ENCODE measurements at regions not wholly inside any gene's neighbourhood (a gene's known extent, or its start where the extent isn't known, plus 50 kb on each side); places are given as distances from the start of the nearest gene placed in this dataset.

DNA sequence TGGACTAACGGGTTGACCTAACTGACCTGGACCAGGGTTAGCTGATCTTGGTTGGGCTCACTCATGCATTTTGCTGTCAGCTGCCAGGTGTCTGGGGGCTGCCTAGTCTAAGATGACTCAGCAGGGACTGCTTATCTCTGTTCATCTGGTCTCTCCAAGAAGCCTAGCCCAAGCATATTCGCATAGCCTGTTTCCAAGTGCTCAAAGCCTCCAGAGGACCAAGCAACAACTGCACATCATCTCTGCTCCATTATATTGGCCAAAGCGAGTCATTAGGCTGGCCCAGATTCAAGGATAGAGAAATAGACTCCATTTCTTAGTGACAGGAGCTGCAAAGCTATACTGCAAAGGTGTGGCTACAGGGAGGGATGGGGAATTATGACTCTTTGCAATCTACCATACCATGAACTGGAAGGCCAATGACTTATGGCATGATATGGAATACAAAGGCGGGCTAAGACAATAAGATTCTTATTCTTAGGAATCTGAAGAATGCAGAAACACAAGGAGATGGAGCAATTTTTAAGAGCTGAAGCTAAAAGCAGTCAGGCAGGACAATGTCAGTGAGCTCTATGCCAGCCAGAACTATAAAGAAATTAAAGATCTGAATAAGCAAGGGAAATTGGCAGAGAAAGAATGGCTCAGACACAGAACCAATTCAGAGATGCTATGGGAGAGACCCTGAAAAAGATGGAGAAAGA is 194.6 kb upstream of the FSCB start:
- DNase-seq = no peak

DNA sequence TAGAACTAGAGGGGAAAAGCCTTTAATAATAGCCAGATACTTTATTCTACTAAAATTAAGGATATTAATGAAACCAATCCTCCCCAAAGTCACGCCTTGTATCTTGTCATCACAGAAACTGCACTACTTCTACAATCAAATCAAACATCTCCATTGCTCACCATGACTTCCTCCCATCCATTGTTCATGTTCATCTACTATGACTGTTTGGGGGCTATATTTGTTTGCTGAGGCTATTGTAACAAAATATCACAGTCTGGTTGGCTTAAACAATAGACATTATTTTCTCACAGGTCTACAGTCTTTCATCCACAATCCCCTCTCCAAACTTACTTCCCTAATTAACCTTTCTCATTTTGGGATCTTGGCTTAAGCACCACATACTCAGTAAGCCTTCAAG is 193.6 kb upstream of the FSCB start:
- no peak for DNase-seq

GRCh38 chr14:44700184-44700583 is 193.1 kb upstream of the FSCB start:
- DNase-seq = no peak

- DNase-seq = no peak
Observed at GRCh38 chr14:44699391-44699790, 192.3 kb upstream of the FSCB start.

GRCh38 chr14:44669496-44669895 is 162.4 kb upstream of the FSCB start:
- no peak for DNase-seq

- DNase-seq = no peak
Observed at GRCh38 chr14:44663136-44663535, 156.1 kb upstream of the FSCB start.

DNA sequence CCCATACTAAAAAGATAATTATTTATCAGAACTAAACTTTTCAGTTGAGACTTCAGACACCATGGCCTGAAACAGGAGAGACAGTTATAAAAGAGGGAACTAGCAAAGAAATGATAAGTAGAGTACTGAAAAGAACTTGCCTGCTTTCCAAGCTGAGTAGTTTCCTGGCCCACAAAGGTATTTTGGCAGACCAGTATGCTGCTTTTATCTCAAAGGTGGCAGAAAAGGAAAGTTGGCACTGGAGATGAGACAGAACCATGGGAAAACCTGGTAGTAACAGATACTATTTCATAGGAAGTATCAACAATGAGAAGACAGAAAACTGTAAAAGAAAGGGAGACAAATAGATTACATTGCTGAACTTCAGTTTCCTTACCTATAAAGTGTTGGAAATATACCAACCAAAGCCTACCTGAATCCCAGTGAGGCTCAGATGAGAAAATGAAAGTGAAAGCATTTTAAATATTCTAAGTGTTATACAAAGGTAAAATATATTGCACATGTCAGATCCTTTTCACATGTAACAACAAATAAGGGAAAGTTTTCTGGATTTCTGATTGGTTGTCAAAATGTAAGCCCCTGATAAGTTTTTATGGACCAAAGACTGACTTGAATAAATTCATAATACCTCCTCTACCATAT is 155.3 kb upstream of the FSCB start:
- no peak for DNase-seq

GRCh38 chr14:44658389-44658696 is 151.3 kb upstream of the FSCB start:
- no peak for DNase-seq

- no peak for DNase-seq
Observed at GRCh38 chr14:44657696-44658388, 150.8 kb upstream of the FSCB start.

DNA sequence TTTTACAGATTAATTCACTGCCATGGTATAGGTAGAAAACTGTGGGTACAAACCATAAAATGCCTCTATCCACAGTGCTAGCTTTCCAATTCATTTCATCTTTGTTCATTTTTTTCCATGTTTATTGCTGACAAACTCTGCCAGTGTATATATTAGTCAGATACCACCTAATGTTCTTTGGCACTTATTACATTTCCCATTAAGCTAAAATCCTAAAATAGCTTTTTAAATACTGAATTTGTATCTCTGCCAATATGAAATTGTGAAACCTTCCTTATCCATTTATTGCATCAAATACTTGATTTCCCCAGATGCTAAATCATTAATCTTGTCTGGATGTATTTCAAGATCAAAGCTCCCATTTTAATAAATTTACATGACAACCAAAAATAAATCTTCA is 150.1 kb upstream of the FSCB start:
- DNase-seq = no peak

GRCh38 chr14:44654591-44654990 is 147.5 kb upstream of the FSCB start:
- no peak for DNase-seq

DNA sequence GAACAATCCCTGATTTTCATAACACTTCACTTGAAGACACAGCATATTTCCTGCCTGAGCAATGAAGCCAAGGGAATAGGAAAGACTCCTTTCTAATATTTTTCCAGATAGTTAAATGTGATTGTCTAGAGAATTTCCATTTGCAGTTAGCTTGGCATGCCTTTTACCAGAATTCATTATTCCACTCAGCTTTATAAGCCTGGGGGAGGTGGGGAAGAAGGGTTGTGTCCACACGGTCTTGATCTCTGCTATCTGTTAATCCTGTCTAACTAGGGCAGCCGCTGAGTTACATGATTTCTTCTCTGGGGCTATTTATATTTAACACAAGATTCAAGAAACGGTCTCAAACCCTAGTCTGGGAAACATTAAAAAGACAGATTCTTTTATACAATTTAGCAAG is 146.6 kb upstream of the FSCB start:
- DNase-seq = no peak

- DNase-seq = no peak
Observed at GRCh38 chr14:44652640-44653039, 145.6 kb upstream of the FSCB start.

GRCh38 chr14:44649061-44649460 is 142.0 kb upstream of the FSCB start:
- DNase-seq = no peak

GRCh38 chr14:44640416-44640815 is 133.3 kb upstream of the FSCB start:
- no peak for DNase-seq

DNA sequence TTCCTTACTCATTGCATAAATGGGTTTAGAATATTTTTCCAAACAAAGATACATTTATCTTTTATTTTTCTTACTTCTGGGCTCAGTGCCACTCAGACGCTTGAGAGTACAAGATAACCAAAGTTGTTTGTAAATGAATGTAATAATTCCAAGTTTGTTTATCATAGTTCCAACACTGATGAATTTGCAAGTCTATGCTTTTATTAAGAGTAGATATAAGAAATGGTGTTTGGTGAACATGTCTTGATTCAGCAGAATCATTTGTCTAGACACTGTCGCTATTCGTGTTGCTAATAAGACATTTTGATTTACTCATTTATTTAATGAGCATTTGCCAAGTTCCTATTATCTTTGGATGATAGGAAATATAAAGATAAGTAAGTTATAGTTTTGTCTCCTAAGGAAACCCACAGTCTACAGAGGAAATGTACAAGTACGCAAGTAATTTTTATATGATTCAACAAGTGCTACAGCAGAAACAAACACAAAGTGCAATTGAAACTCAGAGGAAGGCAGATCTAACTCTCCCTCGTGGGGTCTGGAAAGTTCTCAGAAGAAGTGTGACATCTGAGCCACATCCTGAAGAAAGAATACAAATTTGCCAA is 132.8 kb upstream of the FSCB start:
- no peak for DNase-seq

- no peak for DNase-seq
Observed at GRCh38 chr14:44634692-44635091, 127.6 kb upstream of the FSCB start.

DNA sequence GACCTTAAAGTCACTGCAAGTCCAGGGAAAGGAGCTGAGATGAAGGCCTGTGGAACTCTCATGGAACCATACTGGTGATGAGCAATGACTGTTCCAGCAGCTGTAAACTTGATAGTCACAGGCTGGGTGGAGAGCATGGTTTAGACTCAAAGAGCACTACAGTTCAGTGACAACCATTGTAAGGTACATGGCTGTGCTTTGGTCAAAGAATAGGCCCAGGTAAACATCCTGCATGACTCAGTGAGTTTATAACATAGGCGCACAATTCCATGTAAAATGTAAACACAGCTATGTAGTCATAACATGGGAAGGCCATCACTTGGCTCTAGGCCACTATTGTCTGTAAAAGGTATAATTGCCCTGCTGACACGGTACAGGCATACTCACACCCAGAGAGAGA is 119.3 kb upstream of the FSCB start:
- DNase-seq = no peak

- no peak for DNase-seq
Observed at GRCh38 chr14:44625098-44625497, 118.0 kb upstream of the FSCB start.

- DNase-seq = no peak
Observed at GRCh38 chr14:44620121-44621019, 113.3 kb upstream of the FSCB start.

DNA sequence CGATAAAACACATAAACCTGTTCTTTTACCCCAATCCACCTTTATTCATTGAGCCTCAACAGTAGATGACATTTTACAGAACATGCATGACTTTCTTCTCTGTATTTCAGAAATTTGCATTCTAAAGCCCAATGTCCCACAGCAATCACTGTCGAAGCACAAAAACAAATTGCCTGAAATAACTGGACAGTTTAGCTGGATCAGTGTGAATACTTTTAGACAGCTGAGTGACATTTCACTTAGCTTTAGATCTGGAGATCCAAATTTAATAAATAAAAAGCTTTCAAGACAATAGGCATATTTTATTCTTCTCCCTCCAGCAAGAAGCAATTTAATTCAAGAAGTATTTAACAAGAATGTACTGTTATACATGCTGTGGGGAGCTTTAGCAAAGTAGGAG is 109.1 kb upstream of the FSCB start:
- DNase-seq = no peak

- DNase-seq = no peak
Observed at GRCh38 chr14:44613061-44613712, 106.1 kb upstream of the FSCB start.

GRCh38 chr14:44612002-44612401 is 104.9 kb upstream of the FSCB start:
- DNase-seq = no peak

All from NCI-H1048 (cell line).